ENCODE measurements at regions not wholly inside any gene's neighbourhood (a gene's known extent, or its start where the extent isn't known, plus 50 kb on each side); places are given as distances from the start of the nearest gene placed in this dataset.
A peak's percentile ranks its signal among the peaks of the same experiment; 100 is the strongest.

GRCh38 chr4:128471576-128471975, 184.0 kb upstream of the PGRMC2 start:
- Histone ChIP-seq H3K36me3 (ENCODE audit: control insufficient read depth, insufficient read depth, low read length) (no peaks in the 10 kb centered on the region), H3K27me3 (ENCODE audit: control insufficient read depth, insufficient read depth, low read length) (no peaks in the 10 kb centered on the region), H3K9ac (ENCODE audit: low read length) (no peak overlapping the region), H3K9me3 (ENCODE audit: control insufficient read depth, low read length) (no peaks in the 10 kb centered on the region), H3K4me3 (ENCODE audit: low read length) (no peak overlapping the region), H3K4me1 (ENCODE audit: control insufficient read depth, insufficient read depth, low read length) (no peaks in the 10 kb centered on the region)

GRCh38 chr4:128470492-128471053, 183.0 kb upstream of the PGRMC2 start:
- H3K4me1 ChIP-seq (ENCODE audit: control insufficient read depth, insufficient read depth, low read length): no peaks in the 10 kb centered on the region
- H3K9ac ChIP-seq (ENCODE audit: low read length): no peak overlapping the region
- no peaks in the 10 kb centered on the region for H3K36me3 ChIP-seq (ENCODE audit: control insufficient read depth, insufficient read depth, low read length)
- H3K27me3 ChIP-seq (ENCODE audit: control insufficient read depth, insufficient read depth, low read length): no peaks in the 10 kb centered on the region
- H3K9me3 ChIP-seq (ENCODE audit: control insufficient read depth, low read length): no peaks in the 10 kb centered on the region
- no peak overlapping the region for H3K4me3 ChIP-seq (ENCODE audit: low read length)

- H3K9ac ChIP-seq (ENCODE audit: low read length): peak overlapping the region; percentile 10
- no peak overlapping the region for H3K4me3 ChIP-seq (ENCODE audit: low read length)
- H3K4me1 ChIP-seq (ENCODE audit: control insufficient read depth, insufficient read depth, low read length): no peaks in the 10 kb centered on the region
- no peaks in the 10 kb centered on the region for H3K36me3 ChIP-seq (ENCODE audit: control insufficient read depth, insufficient read depth, low read length)
- H3K9me3 ChIP-seq (ENCODE audit: control insufficient read depth, low read length): no peaks in the 10 kb centered on the region
- no peaks in the 10 kb centered on the region for H3K27me3 ChIP-seq (ENCODE audit: control insufficient read depth, insufficient read depth, low read length)
These were observed 180.7 kb upstream of the PGRMC2 start for GRCh38 chr4:128468123-128468989.

GRCh38 chr4:128465523-128465922, 177.9 kb upstream of the PGRMC2 start:
- H3K36me3 ChIP-seq (ENCODE audit: control insufficient read depth, insufficient read depth, low read length): no peaks in the 10 kb centered on the region
- H3K27me3 ChIP-seq (ENCODE audit: control insufficient read depth, insufficient read depth, low read length): no peaks in the 10 kb centered on the region
- H3K9me3 ChIP-seq (ENCODE audit: control insufficient read depth, low read length): no peaks in the 10 kb centered on the region
- H3K4me3 ChIP-seq (ENCODE audit: low read length): no peak overlapping the region
- no peaks in the 10 kb centered on the region for H3K4me1 ChIP-seq (ENCODE audit: control insufficient read depth, insufficient read depth, low read length)
- H3K9ac ChIP-seq (ENCODE audit: low read length): no peak overlapping the region

- no peaks in the 10 kb centered on the region for H3K9me3 ChIP-seq (ENCODE audit: control insufficient read depth, low read length)
- H3K27me3 ChIP-seq (ENCODE audit: control insufficient read depth, insufficient read depth, low read length): no peaks in the 10 kb centered on the region
- no peaks in the 10 kb centered on the region for H3K4me1 ChIP-seq (ENCODE audit: control insufficient read depth, insufficient read depth, low read length)
These were observed 175.4 kb upstream of the PGRMC2 start for GRCh38 chr4:128463006-128463405.

GRCh38 chr4:128462103-128462783, 174.6 kb upstream of the PGRMC2 start:
- no peaks in the 10 kb centered on the region for H3K27me3 ChIP-seq (ENCODE audit: control insufficient read depth, insufficient read depth, low read length)
- H3K9ac ChIP-seq (ENCODE audit: low read length): no peak overlapping the region
- H3K4me1 ChIP-seq (ENCODE audit: control insufficient read depth, insufficient read depth, low read length): no peaks in the 10 kb centered on the region
- H3K4me3 ChIP-seq (ENCODE audit: low read length): no peak overlapping the region
- H3K9me3 ChIP-seq (ENCODE audit: control insufficient read depth, low read length): no peaks in the 10 kb centered on the region
- no peaks in the 10 kb centered on the region for H3K36me3 ChIP-seq (ENCODE audit: control insufficient read depth, insufficient read depth, low read length)

More at GRCh38 chr4:128463006-128463405, 175.4 kb upstream of the PGRMC2 start:
- Histone ChIP-seq H3K9ac (ENCODE audit: low read length) (no peak overlapping the region), H3K4me3 (ENCODE audit: low read length) (no peak overlapping the region), H3K36me3 (ENCODE audit: control insufficient read depth, insufficient read depth, low read length) (no peaks in the 10 kb centered on the region)

- H3K4me3 ChIP-seq (ENCODE audit: low read length): no peak overlapping the region
- no peaks in the 10 kb centered on the region for H3K27me3 ChIP-seq (ENCODE audit: control insufficient read depth, insufficient read depth, low read length)
- H3K36me3 ChIP-seq (ENCODE audit: control insufficient read depth, insufficient read depth, low read length): no peaks in the 10 kb centered on the region
- H3K9me3 ChIP-seq (ENCODE audit: control insufficient read depth, low read length): no peaks in the 10 kb centered on the region
- no peaks in the 10 kb centered on the region for H3K4me1 ChIP-seq (ENCODE audit: control insufficient read depth, insufficient read depth, low read length)
- H3K9ac ChIP-seq (ENCODE audit: low read length): no peak overlapping the region
These were observed 173.9 kb upstream of the PGRMC2 start for GRCh38 chr4:128461291-128462102.

- Histone ChIP-seq H3K4me3 (ENCODE audit: low read length) (no peak overlapping the region), H3K27me3 (ENCODE audit: control insufficient read depth, insufficient read depth, low read length) (no peaks in the 10 kb centered on the region), H3K9ac (ENCODE audit: low read length) (no peak overlapping the region), H3K36me3 (ENCODE audit: control insufficient read depth, insufficient read depth, low read length) (no peaks in the 10 kb centered on the region), H3K4me1 (ENCODE audit: control insufficient read depth, insufficient read depth, low read length) (no peaks in the 10 kb centered on the region), H3K9me3 (ENCODE audit: control insufficient read depth, low read length) (no peaks in the 10 kb centered on the region)
These were observed 171.9 kb upstream of the PGRMC2 start for GRCh38 chr4:128459547-128459946.

GRCh38 chr4:128458816-128459215, 171.2 kb upstream of the PGRMC2 start:
- Histone ChIP-seq H3K4me1 (ENCODE audit: control insufficient read depth, insufficient read depth, low read length) (no peaks in the 10 kb centered on the region), H3K4me3 (ENCODE audit: low read length) (no peak overlapping the region), H3K9me3 (ENCODE audit: control insufficient read depth, low read length) (no peaks in the 10 kb centered on the region), H3K9ac (ENCODE audit: low read length) (no peak overlapping the region), H3K36me3 (ENCODE audit: control insufficient read depth, insufficient read depth, low read length) (no peaks in the 10 kb centered on the region), H3K27me3 (ENCODE audit: control insufficient read depth, insufficient read depth, low read length) (no peaks in the 10 kb centered on the region)

- Histone ChIP-seq H3K27me3 (ENCODE audit: control insufficient read depth, insufficient read depth, low read length) (no peaks in the 10 kb centered on the region), H3K4me1 (ENCODE audit: control insufficient read depth, insufficient read depth, low read length) (no peaks in the 10 kb centered on the region), H3K36me3 (ENCODE audit: control insufficient read depth, insufficient read depth, low read length) (no peaks in the 10 kb centered on the region), H3K4me3 (ENCODE audit: low read length) (no peak overlapping the region), H3K9ac (ENCODE audit: low read length) (no peak overlapping the region), H3K9me3 (ENCODE audit: control insufficient read depth, low read length) (no peaks in the 10 kb centered on the region)
These were observed 170.1 kb upstream of the PGRMC2 start for GRCh38 chr4:128457726-128458125.

GRCh38 chr4:128456171-128456570, 168.6 kb upstream of the PGRMC2 start:
- Histone ChIP-seq H3K9me3 (ENCODE audit: control insufficient read depth, low read length) (no peaks in the 10 kb centered on the region), H3K4me3 (ENCODE audit: low read length) (no peak overlapping the region), H3K36me3 (ENCODE audit: control insufficient read depth, insufficient read depth, low read length) (no peaks in the 10 kb centered on the region), H3K4me1 (ENCODE audit: control insufficient read depth, insufficient read depth, low read length) (no peaks in the 10 kb centered on the region), H3K27me3 (ENCODE audit: control insufficient read depth, insufficient read depth, low read length) (no peaks in the 10 kb centered on the region), H3K9ac (ENCODE audit: low read length) (no peak overlapping the region)
